ENCODE measurements at regions not wholly inside any gene's neighbourhood (a gene's known extent, or its start where the extent isn't known, plus 50 kb on each side); places are given as distances from the start of the nearest gene placed in this dataset.

- Histone ChIP-seq H3K9me2 (replicated peaks; ENCODE audit: insufficient read depth, low read length) (no peaks in the 10 kb centered on the region), H4K20me1 (ENCODE audit: low read depth, low read length) (no peaks in the 10 kb centered on the region), H3F3A (ENCODE audit: insufficient read depth) (no peaks in the 10 kb centered on the region), H3K9ac (ENCODE audit: low read length) (no peak overlapping the region), H3K36me3 (ENCODE audit: low read length) (no peaks in the 10 kb centered on the region), H3K4me3 (ENCODE audit: insufficient read depth, low read length, poor library complexity, severe bottlenecking) (no peak overlapping the region), H3K79me2 (ENCODE audit: insufficient read depth, low read length) (no peaks in the 10 kb centered on the region), H3K27ac (ENCODE audit: low read depth, low read length) (no peak overlapping the region), H3K4me2 (ENCODE audit: low read depth, low read length, poor library complexity, severe bottlenecking) (no peak overlapping the region), H3K9me3 (ENCODE audit: insufficient read depth, low read length) (no peaks in the 10 kb centered on the region), H3K27me3 (ENCODE audit: low read length) (no peaks in the 10 kb centered on the region), H2AFZ (ENCODE audit: low read depth, low read length, severe bottlenecking) (no peak overlapping the region)
- no peak for TF ChIP-seq EZH2phosphoT487 (conservative IDR thresholded peaks at IDR 0.05; ENCODE audit: low read length)
- TF ChIP-seq, protein P1, sequence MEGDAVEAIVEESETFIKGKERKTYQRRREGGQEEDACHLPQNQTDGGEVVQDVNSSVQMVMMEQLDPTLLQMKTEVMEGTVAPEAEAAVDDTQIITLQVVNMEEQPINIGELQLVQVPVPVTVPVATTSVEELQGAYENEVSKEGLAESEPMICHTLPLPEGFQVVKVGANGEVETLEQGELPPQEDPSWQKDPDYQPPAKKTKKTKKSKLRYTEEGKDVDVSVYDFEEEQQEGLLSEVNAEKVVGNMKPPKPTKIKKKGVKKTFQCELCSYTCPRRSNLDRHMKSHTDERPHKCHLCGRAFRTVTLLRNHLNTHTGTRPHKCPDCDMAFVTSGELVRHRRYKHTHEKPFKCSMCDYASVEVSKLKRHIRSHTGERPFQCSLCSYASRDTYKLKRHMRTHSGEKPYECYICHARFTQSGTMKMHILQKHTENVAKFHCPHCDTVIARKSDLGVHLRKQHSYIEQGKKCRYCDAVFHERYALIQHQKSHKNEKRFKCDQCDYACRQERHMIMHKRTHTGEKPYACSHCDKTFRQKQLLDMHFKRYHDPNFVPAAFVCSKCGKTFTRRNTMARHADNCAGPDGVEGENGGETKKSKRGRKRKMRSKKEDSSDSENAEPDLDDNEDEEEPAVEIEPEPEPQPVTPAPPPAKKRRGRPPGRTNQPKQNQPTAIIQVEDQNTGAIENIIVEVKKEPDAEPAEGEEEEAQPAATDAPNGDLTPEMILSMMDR (IDR thresholded peaks at IDR 0.05; ENCODE audit: insufficient read depth, low read length, poor library complexity, severe bottlenecking), result no peak
Measured at GRCh38 chr22:49133541-49133940, 694.1 kb downstream of the BRD1 start.

DNA sequence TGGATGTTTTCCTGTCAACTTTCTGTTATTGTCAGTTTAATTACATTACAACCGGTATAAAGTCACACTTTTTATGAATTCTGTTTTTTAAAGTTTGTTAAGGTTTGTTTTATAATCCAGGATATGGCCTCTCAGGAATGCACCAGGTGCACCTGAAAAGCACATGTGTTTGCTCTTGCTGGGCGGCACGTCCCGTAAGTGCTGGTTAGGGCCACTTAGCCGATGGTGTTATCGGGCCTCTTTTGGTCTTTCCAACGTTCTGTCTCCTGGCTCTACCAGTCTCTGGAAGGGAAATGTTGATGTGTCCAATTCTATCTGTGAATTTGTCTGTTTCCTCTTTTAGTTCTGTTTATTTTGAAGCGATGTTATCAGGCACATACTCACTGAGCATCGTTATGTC is 695.7 kb downstream of the BRD1 start:
- Histone ChIP-seq H3K9me3 (ENCODE audit: insufficient read depth, low read length) (no peaks in the 10 kb centered on the region), H3K4me3 (ENCODE audit: insufficient read depth, low read length, poor library complexity, severe bottlenecking) (no peak overlapping the region), H3F3A (ENCODE audit: insufficient read depth) (no peaks in the 10 kb centered on the region), H4K20me1 (ENCODE audit: low read depth, low read length) (no peaks in the 10 kb centered on the region), H3K27ac (ENCODE audit: low read depth, low read length) (no peak overlapping the region), H3K36me3 (ENCODE audit: low read length) (no peaks in the 10 kb centered on the region), H3K27me3 (ENCODE audit: low read length) (no peaks in the 10 kb centered on the region), H3K9me2 (replicated peaks; ENCODE audit: insufficient read depth, low read length) (no peaks in the 10 kb centered on the region), H3K79me2 (ENCODE audit: insufficient read depth, low read length) (no peaks in the 10 kb centered on the region), H3K9ac (ENCODE audit: low read length) (no peak overlapping the region), H2AFZ (ENCODE audit: low read depth, low read length, severe bottlenecking) (no peak overlapping the region), H3K4me2 (ENCODE audit: low read depth, low read length, poor library complexity, severe bottlenecking) (no peak overlapping the region)
- no peak for TF ChIP-seq EZH2phosphoT487 (conservative IDR thresholded peaks at IDR 0.05; ENCODE audit: low read length)
- TF ChIP-seq, protein P1 (IDR thresholded peaks at IDR 0.05; ENCODE audit: insufficient read depth, low read length, poor library complexity, severe bottlenecking), result no peak

- Histone ChIP-seq H3K27me3 (ENCODE audit: low read length) (no peaks in the 10 kb centered on the region), H3F3A (ENCODE audit: insufficient read depth) (no peaks in the 10 kb centered on the region), H3K9me3 (ENCODE audit: insufficient read depth, low read length) (no peaks in the 10 kb centered on the region), H3K9me2 (replicated peaks; ENCODE audit: insufficient read depth, low read length) (no peaks in the 10 kb centered on the region), H4K20me1 (ENCODE audit: low read depth, low read length) (no peaks in the 10 kb centered on the region), H3K9ac (ENCODE audit: low read length) (no peak overlapping the region), H3K4me3 (ENCODE audit: insufficient read depth, low read length, poor library complexity, severe bottlenecking) (no peak overlapping the region), H3K79me2 (ENCODE audit: insufficient read depth, low read length) (no peaks in the 10 kb centered on the region), H3K36me3 (ENCODE audit: low read length) (no peaks in the 10 kb centered on the region), H3K27ac (ENCODE audit: low read depth, low read length) (no peak overlapping the region), H2AFZ (ENCODE audit: low read depth, low read length, severe bottlenecking) (no peak overlapping the region), H3K4me2 (ENCODE audit: low read depth, low read length, poor library complexity, severe bottlenecking) (no peak overlapping the region)
- TF ChIP-seq, protein P1 (IDR thresholded peaks at IDR 0.05; ENCODE audit: insufficient read depth, low read length, poor library complexity, severe bottlenecking), result no peak
- TF ChIP-seq EZH2phosphoT487 (conservative IDR thresholded peaks at IDR 0.05; ENCODE audit: low read length), result no peak
Measured at GRCh38 chr22:49129736-49130135, 697.9 kb downstream of the BRD1 start.
